ENCODE measurements at regions not wholly inside any gene's neighbourhood (a gene's known extent, or its start where the extent isn't known, plus 50 kb on each side); places are given as distances from the start of the nearest gene placed in this dataset.

DNA sequence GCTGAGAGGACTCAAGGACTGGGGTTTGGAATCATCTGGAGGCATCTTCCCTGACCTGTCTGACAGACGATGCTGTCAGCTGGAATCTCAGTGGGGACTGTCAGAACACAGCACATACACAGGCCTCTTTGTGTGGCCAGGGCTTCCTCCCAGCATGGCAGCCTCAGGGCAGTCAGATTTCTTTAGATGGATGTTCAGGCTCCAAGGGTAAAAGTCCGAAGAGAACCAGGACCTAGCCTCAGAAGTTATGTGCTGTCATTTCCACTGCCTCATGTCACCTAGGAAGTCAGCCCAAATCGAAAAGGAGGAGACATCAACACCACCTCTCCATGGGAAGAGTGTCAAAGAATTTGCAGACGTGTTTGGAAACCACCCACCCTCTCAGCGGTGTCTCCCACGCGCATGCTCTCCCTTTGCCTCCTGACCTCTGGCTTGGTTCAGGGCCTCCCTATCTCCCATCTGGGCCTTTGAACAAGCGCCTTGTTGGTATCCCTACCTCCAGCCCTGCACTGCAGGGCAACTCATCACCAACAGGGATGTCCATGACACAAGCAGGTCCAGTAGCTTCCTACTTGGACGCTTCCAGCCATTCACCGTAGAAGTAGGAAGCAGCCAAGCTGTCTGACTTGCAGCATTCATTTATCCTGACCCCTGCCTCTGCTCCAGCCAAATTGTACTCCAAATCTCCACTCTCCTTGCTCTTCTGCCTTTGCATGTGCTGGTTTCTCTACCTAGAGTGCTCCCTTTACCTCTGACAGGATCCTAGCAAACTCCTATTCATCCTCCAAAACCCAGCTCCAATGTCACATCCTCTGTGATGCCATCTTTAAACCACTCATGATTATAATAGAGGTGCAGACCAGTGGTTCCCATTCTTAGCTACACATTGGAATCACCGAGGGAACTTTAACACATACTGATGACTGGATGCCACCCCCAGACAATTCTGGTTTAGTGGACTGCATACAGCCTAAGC, 121.6 kb downstream of the OAT start:
- Histone ChIP-seq H3K36me3 (ENCODE audit: control insufficient read depth in 4 of 4, insufficient read depth in 4 of 4, low read length in 4 of 4) (no peaks in the 10 kb centered on the region), H3K9ac (ENCODE audit: insufficient read depth in 1 of 2, low read length in 2 of 2) (no peak overlapping the region), H3K27me3 (ENCODE audit: control insufficient read depth in 3 of 3, insufficient read depth in 3 of 3, low read length in 2 of 3) (no peaks in the 10 kb centered on the region), H3K4me1 (ENCODE audit: control insufficient read depth in 5 of 5, insufficient read depth in 5 of 5, low read length in 5 of 5) (no peaks in the 10 kb centered on the region), H3K4me3 (no peak overlapping the region), H3K9me3 (ENCODE audit: control insufficient read depth in 4 of 4, insufficient read depth in 3 of 4, low read length in 3 of 4) (peaks cover 0 to 6% (median 0%) of the 10 kb centered on the region in 4 donors), H3K27ac (ENCODE audit: low read depth in 1 of 2, low read length in 1 of 2) (no peak overlapping the region)
- DNase-seq: no peak
- 88 to 89% methylated on average over 11 of the region's 11 CpGs for WGBS, 2 donors
- no peak for ATAC-seq (ENCODE audit: insufficient read depth, low FRiP score)
- TF ChIP-seq, protein P1, sequence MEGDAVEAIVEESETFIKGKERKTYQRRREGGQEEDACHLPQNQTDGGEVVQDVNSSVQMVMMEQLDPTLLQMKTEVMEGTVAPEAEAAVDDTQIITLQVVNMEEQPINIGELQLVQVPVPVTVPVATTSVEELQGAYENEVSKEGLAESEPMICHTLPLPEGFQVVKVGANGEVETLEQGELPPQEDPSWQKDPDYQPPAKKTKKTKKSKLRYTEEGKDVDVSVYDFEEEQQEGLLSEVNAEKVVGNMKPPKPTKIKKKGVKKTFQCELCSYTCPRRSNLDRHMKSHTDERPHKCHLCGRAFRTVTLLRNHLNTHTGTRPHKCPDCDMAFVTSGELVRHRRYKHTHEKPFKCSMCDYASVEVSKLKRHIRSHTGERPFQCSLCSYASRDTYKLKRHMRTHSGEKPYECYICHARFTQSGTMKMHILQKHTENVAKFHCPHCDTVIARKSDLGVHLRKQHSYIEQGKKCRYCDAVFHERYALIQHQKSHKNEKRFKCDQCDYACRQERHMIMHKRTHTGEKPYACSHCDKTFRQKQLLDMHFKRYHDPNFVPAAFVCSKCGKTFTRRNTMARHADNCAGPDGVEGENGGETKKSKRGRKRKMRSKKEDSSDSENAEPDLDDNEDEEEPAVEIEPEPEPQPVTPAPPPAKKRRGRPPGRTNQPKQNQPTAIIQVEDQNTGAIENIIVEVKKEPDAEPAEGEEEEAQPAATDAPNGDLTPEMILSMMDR (IDR thresholded peaks at IDR 0.05; ENCODE audit: control extremely low read depth, extremely low read depth): no peak

DNA sequence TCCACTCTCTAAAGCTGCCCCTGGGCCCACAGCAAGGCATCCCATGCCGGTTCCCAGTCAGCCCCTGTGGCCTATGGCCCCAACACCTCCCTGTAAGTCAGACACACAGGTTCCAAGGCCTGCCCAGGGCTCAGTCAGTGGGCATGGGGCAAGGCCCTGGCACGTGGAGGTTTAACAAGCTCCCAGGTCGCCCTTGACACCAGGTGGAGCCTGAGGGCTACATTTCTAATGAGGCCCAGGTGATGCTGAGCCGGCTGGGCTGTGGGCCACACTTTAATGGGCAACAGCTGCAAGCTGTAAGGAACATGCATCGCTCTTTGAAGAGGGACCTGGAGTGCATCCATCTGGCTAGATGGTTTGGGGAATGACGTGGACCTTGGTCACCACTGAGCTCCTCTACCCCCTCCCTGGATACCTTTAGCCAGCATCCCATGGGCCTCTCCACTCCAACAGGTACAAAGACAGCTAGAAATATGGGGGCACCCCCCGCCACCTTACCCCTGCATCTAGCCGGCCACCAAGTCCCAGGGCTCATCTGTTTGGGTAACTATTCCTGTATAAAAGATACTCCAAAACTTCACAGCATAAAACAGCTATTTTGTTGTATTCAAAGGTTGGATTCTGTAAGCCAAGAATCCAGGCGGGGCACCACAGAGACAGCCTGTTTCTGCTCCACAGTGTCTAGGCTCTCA, 122.5 kb downstream of the OAT start:
- Histone ChIP-seq H3K9ac (ENCODE audit: insufficient read depth in 1 of 2, low read length in 2 of 2) (no peak overlapping the region), H3K4me3 (no peak overlapping the region), H3K27ac (ENCODE audit: low read depth in 1 of 2, low read length in 1 of 2) (no peak overlapping the region), H3K9me3 (ENCODE audit: control insufficient read depth in 4 of 4, insufficient read depth in 3 of 4, low read length in 3 of 4) (peaks cover 0 to 3% (median 0%) of the 10 kb centered on the region in 4 donors), H3K27me3 (ENCODE audit: control insufficient read depth in 3 of 3, insufficient read depth in 3 of 3, low read length in 2 of 3) (no peaks in the 10 kb centered on the region), H3K36me3 (ENCODE audit: control insufficient read depth in 4 of 4, insufficient read depth in 4 of 4, low read length in 4 of 4) (no peaks in the 10 kb centered on the region), H3K4me1 (ENCODE audit: control insufficient read depth in 5 of 5, insufficient read depth in 5 of 5, low read length in 5 of 5) (no peaks in the 10 kb centered on the region)
- 78 to 88% methylated on average over 9 of the region's 9 CpGs for WGBS, 2 donors
- TF ChIP-seq, protein P1 (IDR thresholded peaks at IDR 0.05; ENCODE audit: control extremely low read depth, extremely low read depth): no peak
- peak in 1 of 3 donors; percentile 49 for DNase-seq
- ATAC-seq (ENCODE audit: insufficient read depth, low FRiP score): no peak

DNA sequence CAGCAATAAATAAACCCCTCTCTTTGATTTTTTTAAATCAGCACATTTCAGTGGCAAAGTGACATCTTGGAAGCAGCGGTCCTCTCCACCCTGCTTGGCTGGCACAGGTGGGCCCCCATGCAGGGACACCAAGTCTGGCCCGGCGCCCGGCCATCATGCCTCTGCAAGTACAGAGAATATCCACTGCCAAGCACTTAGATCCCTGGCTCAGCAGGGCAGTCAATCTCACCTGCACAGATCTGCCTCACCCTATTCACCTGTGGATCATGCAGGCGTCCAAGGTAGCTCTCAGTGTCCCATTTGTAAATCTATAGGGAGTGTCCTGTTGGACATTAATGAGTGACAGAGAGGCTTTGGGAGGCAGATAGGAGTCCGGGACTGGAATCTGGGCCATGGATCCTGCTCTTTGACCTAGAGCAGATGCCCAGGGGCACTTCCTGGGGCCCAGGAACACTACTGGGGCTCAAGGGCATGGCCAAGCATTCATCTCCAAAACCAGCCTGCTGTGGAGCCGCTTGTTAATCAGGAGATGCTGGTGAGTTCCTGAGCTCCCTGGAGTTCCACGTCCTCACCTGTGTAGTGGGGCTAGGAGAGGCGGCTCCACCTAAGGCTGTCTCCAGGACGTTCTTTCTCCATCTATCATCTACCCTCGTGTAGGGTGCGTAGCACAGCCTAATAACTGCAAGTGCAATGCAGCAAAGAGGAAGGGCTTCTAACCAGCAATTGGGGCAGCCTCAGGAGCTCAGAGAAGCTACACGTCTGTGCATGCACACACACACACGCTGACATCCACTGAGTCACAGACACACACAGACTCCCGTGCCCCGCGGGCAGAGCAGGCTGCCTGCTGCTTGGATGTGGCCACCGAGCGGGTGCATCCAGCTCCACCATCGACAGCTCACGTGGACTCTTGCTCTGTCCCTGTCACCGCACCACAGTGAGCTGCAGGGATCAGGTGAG, 123.6 kb downstream of the OAT start:
- DNase-seq (no peak), ATAC-seq (ENCODE audit: insufficient read depth, low FRiP score) (no peak)
- Histone ChIP-seq H3K36me3 (ENCODE audit: control insufficient read depth in 4 of 4, insufficient read depth in 4 of 4, low read length in 4 of 4) (no peaks in the 10 kb centered on the region), H3K9me3 (ENCODE audit: control insufficient read depth in 4 of 4, insufficient read depth in 3 of 4, low read length in 3 of 4) (no peaks in the 10 kb centered on the region), H3K4me3 (no peak overlapping the region), H3K27ac (ENCODE audit: low read depth in 1 of 2, low read length in 1 of 2) (no peak overlapping the region), H3K4me1 (ENCODE audit: control insufficient read depth in 5 of 5, insufficient read depth in 5 of 5, low read length in 5 of 5) (no peaks in the 10 kb centered on the region), H3K9ac (ENCODE audit: insufficient read depth in 1 of 2, low read length in 2 of 2) (no peak overlapping the region), H3K27me3 (ENCODE audit: control insufficient read depth in 3 of 3, insufficient read depth in 3 of 3, low read length in 2 of 3) (no peaks in the 10 kb centered on the region)
- 91 to 92% methylated on average over 22 of the region's 22 CpGs for WGBS, 2 donors
- TF ChIP-seq, protein P1 (IDR thresholded peaks at IDR 0.05; ENCODE audit: control extremely low read depth, extremely low read depth): no peak

All from lung (tissue), 11 donors.